Fibroblast of mammary gland (primary cell): ENCODE measurements at regions not wholly inside any gene's neighbourhood (a gene's known extent, or its start where the extent isn't known, plus 50 kb on each side); places are given as distances from the start of the nearest gene placed in this dataset.

Source experiments
- DNase-seq: peaks from one replicate; pipeline ENCODE4 v3.0.0-alpha.2; 2010; ENCODE audit warnings: low read depth
- H3K4me3 ChIP-seq: 2 replicates; pipeline ENCODE4 v1.5.1; 2011; ENCODE audit warnings: low read depth, mild to moderate bottlenecking, low read length, moderate library complexity; ENCODE audit not compliant: control insufficient read depth
- TF ChIP-seq, protein P1 (sequence below): conservative IDR thresholded peaks from 2 replicates; pipeline ENCODE4 v1.5.1; 2011; ENCODE audit warnings: low read depth, low read length, inconsistent platforms; ENCODE audit not compliant: control insufficient read depth, insufficient read depth

DNA sequence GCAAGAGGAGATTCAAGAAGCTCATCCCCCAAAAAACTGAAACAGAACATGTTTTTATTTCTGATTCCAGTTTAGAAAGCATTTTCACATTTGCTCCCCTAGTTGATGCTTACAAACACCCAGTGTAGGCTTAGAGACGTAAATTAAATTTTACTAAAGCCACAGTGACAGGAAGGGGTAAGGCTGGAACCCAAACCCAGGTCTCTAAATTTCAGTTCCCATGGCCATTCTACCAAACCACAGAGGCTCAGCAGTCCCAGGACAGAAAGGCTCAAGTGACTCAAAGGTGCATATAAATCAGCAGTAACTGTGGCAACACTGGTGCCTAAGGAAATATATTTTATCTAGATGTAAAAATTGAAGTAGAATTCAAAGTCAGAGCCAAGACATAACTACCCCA is 128.7 kb downstream of the CEP120 start:
- no peak overlapping the region for H3K4me3 ChIP-seq
- TF ChIP-seq, protein P1, sequence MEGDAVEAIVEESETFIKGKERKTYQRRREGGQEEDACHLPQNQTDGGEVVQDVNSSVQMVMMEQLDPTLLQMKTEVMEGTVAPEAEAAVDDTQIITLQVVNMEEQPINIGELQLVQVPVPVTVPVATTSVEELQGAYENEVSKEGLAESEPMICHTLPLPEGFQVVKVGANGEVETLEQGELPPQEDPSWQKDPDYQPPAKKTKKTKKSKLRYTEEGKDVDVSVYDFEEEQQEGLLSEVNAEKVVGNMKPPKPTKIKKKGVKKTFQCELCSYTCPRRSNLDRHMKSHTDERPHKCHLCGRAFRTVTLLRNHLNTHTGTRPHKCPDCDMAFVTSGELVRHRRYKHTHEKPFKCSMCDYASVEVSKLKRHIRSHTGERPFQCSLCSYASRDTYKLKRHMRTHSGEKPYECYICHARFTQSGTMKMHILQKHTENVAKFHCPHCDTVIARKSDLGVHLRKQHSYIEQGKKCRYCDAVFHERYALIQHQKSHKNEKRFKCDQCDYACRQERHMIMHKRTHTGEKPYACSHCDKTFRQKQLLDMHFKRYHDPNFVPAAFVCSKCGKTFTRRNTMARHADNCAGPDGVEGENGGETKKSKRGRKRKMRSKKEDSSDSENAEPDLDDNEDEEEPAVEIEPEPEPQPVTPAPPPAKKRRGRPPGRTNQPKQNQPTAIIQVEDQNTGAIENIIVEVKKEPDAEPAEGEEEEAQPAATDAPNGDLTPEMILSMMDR, result no peak
- no peak for DNase-seq

- TF ChIP-seq, protein P1, result no peak
- no peak for DNase-seq
Observed at GRCh38 chr5:123289210-123289609, 134.0 kb downstream of the CEP120 start.

GRCh38 chr5:123287881-123288280 is 135.3 kb downstream of the CEP120 start:
- TF ChIP-seq, protein P1, result no peak
- DNase-seq, result no peak
- no peak overlapping the region for H3K4me3 ChIP-seq

More at GRCh38 chr5:123289210-123289609, 134.0 kb downstream of the CEP120 start:
- no peak overlapping the region for H3K4me3 ChIP-seq

DNA sequence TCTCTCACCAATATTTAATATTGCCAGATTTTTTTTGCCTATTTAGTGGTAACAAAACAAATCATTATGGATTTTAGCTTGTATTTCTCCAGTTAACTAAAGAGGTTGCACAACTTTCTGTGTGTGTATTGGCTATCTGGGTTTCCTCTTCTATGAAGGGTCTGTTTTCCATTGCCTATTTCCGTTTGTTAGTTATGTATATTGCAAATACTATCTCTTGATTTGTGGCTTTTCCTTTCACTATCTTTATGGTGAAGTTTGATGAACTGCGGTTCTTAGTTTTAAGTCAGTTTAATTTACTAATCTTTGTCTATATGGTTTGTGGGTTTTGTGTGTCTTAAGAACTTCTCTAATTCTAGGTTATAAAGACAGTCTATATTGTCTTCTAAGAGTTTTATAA is 136.3 kb downstream of the CEP120 start:
- TF ChIP-seq, protein P1, result no peak
- H3K4me3 ChIP-seq, result no peak overlapping the region
- DNase-seq, result no peak

GRCh38 chr5:123285122-123286023 is 137.8 kb downstream of the CEP120 start:
- DNase-seq, result peak; percentile 25
- TF ChIP-seq, protein P1, result no peak
- H3K4me3 ChIP-seq, result peak overlapping the region; percentile 26

GRCh38 chr5:123283499-123283898 is 139.7 kb downstream of the CEP120 start:
- no peak for DNase-seq
- TF ChIP-seq, protein P1, result no peak
- no peak overlapping the region for H3K4me3 ChIP-seq

- peak; percentile 54 for DNase-seq
- H3K4me3 ChIP-seq, result no peak overlapping the region
- TF ChIP-seq, protein P1, result no peak
Observed at GRCh38 chr5:123283031-123283430, 140.2 kb downstream of the CEP120 start.
